ENCODE measurements at regions not wholly inside any gene's neighbourhood (a gene's known extent, or its start where the extent isn't known, plus 50 kb on each side); places are given as distances from the start of the nearest gene placed in this dataset.
A peak's percentile ranks its signal among the peaks of the same experiment; 100 is the strongest.

GRCh38 chr3:87358066-87358465 lies 81.7 kb upstream of the POU1F1 start:
- Histone ChIP-seq H3K36me3 (no peaks in the 10 kb centered on the region), H3K27ac (no peak overlapping the region), H3K4me1 (no peaks in the 10 kb centered on the region), H3K9me3 (no peaks in the 10 kb centered on the region), H3K27me3 (no peaks in the 10 kb centered on the region), H3K4me3 (no peak overlapping the region)
- ATAC-seq (no peak), DNase-seq (no peak)
- intact Hi-C loops (cut with DNase I), result no loop called here
- no peak for TF ChIP-seq CTCF (IDR thresholded peaks at IDR 0.05)

GRCh38 chr3:87354398-87354797 lies 78.0 kb upstream of the POU1F1 start:
- Histone ChIP-seq H3K4me3 (no peak overlapping the region), H3K4me1 (no peaks in the 10 kb centered on the region), H3K27me3 (no peaks in the 10 kb centered on the region), H3K9me3 (no peaks in the 10 kb centered on the region), H3K27ac (no peak overlapping the region), H3K36me3 (no peaks in the 10 kb centered on the region)
- no peak for DNase-seq
- ATAC-seq, result peak; percentile 67
- intact Hi-C loops (cut with DNase I), result no loop called here
- TF ChIP-seq CTCF (IDR thresholded peaks at IDR 0.05), result no peak

- DNase-seq (no peak), ATAC-seq (peak; percentile 57)
- Histone ChIP-seq H3K36me3 (no peaks in the 10 kb centered on the region), H3K4me1 (no peaks in the 10 kb centered on the region), H3K27me3 (no peaks in the 10 kb centered on the region), H3K4me3 (no peak overlapping the region), H3K9me3 (no peaks in the 10 kb centered on the region), H3K27ac (no peak overlapping the region)
- intact Hi-C loops (cut with DNase I), result no loop called here
- TF ChIP-seq CTCF (IDR thresholded peaks at IDR 0.05), result no peak
Measured at GRCh38 chr3:87351937-87352336, 75.6 kb upstream of the POU1F1 start.

- H3K27me3 ChIP-seq, result no peaks in the 10 kb centered on the region
- no peaks in the 10 kb centered on the region for H3K4me1 ChIP-seq
- intact Hi-C loops (cut with DNase I), result no loop called here
- DNase-seq (no peak), ATAC-seq (peak; percentile 93)
- peak; percentile 92 for TF ChIP-seq CTCF (IDR thresholded peaks at IDR 0.05)
- H3K4me3 ChIP-seq, result no peak overlapping the region
- H3K9me3 ChIP-seq, result no peaks in the 10 kb centered on the region
- no peaks in the 10 kb centered on the region for H3K36me3 ChIP-seq
- no peak overlapping the region for H3K27ac ChIP-seq
Measured at GRCh38 chr3:87350367-87351199, 74.2 kb upstream of the POU1F1 start.

- TF ChIP-seq CTCF (IDR thresholded peaks at IDR 0.05), result no peak
- DNase-seq, result no peak
- Histone ChIP-seq H3K4me1 (no peaks in the 10 kb centered on the region), H3K9me3 (no peaks in the 10 kb centered on the region), H3K36me3 (no peaks in the 10 kb centered on the region), H3K27me3 (no peaks in the 10 kb centered on the region), H3K27ac (no peak overlapping the region), H3K4me3 (no peak overlapping the region)
- intact Hi-C loops (cut with DNase I), result no loop called here
- ATAC-seq, result no peak
Measured at GRCh38 chr3:87349833-87350232, 73.4 kb upstream of the POU1F1 start.

All from upper lobe of right lung (tissue), 1 donor.